ENCODE measurements at regions not wholly inside any gene's neighbourhood (a gene's known extent, or its start where the extent isn't known, plus 50 kb on each side); places are given as distances from the start of the nearest gene placed in this dataset.

DNA sequence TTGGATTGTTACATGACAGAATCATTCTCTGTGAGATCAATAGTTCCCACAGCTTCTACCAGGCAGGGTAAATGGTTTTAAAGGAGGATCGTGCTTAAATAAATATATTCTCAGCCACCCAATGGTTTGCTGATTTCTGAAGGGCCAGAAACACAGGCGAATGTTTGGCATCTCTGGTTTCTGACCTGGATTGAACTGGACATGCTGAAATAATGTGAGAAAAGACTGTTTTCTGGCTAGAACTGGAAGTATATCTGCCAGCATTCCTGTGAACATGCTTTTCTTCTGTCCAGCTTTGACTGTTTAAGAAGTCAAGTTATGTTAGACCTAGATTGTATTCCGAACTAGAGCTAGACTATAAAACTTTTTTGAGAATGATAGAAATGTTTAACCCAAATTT lies 77.1 kb upstream of the COL3A1 start:
- peak; percentile 41 for DNase-seq (ENCODE audit: low read depth, low spot score)
- no peak overlapping the region for H3K4me3 ChIP-seq (ENCODE audit: low read depth, low read length)
- in situ Hi-C loops (cut with HindIII; ENCODE audit: low sequenced_read_pairs), result no loop called here
- no peak for TF ChIP-seq CTCF (IDR thresholded peaks at IDR 0.05; ENCODE audit: low read depth, low read length)

- in situ Hi-C loops (cut with HindIII; ENCODE audit: low sequenced_read_pairs), result no loop called here
- H3K4me3 ChIP-seq (ENCODE audit: low read depth, low read length), result no peak overlapping the region
- DNase-seq (ENCODE audit: low read depth, low spot score), result no peak
- no peak for TF ChIP-seq CTCF (IDR thresholded peaks at IDR 0.05; ENCODE audit: low read depth, low read length)
Measured at GRCh38 chr2:188898261-188898660, 75.9 kb upstream of the COL3A1 start.

DNA sequence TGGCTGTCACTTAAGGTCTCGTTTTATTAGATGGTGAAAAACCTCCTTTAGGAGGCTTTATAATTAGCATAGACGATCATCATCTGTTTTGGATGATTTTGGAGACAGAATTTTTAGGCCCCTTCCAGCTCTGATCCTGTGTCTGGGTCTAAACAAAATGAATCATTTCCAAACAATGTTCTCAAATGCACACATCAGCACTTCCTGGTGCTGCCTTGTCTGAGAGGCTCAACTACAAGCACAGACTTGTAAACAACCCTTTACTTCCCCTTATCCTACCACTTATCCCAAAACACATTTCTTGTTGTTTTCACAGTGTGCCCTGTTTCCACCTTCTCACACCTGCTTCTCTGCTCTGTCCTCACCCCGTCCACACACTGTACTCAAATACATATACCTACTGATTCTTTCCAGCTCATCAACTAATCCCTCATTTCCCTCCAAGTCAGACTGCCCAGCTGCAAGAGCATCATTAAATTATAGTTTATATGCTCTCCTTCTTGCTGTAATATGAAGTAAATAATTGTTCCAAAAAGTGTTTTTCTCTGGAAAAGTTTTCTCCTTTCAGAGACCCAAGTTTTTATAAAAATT lies 71.2 kb upstream of the COL3A1 start:
- TF ChIP-seq CTCF (IDR thresholded peaks at IDR 0.05; ENCODE audit: low read depth, low read length), result no peak
- no peak overlapping the region for H3K4me3 ChIP-seq (ENCODE audit: low read depth, low read length)
- in situ Hi-C loops (cut with HindIII; ENCODE audit: low sequenced_read_pairs), result no loop called here
- DNase-seq (ENCODE audit: low read depth, low spot score), result peak; percentile 24

DNA sequence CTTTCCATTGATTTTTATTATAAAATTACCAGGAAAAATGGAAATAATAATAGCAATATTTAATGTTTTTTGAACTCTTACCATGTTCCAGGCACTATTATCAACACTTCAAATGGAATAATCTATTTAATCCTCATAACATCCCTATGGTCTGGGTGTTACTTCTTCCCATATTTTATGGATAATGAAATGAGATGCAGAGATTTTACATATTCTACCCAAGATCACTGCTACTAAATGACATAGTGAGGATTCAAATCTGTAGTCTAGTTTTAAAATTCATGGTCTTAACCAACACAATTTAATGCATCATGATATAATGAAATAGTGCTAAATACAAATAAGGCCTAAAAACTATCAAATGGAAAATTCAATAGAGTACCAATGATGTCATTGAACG lies 70.4 kb upstream of the COL3A1 start:
- no peak for DNase-seq (ENCODE audit: low read depth, low spot score)
- no peak for TF ChIP-seq CTCF (IDR thresholded peaks at IDR 0.05; ENCODE audit: low read depth, low read length)
- in situ Hi-C loops (cut with HindIII; ENCODE audit: low sequenced_read_pairs), result no loop called here
- no peak overlapping the region for H3K4me3 ChIP-seq (ENCODE audit: low read depth, low read length)

DNA sequence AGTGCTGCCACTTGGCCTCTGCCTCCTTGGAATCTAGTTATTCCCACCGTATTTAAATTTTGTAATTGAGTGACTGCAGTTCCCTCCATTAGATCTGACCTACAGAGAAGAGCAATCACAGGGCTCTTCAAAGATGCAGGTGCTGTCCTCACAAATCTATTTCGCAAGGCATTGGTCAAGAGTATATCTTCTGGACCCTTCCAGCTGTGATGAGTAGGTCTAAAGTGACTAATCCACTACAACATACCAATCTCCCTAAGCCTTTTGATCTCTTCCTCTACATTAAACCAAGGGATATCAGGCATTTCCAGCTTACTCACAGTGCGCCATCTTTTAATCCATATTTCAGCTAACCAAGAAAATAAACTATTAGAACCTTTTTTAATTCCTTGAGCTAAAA lies 65.1 kb upstream of the COL3A1 start:
- no peak for TF ChIP-seq CTCF (IDR thresholded peaks at IDR 0.05; ENCODE audit: low read depth, low read length)

GRCh38 chr2:188916736-188917135 lies 57.4 kb upstream of the COL3A1 start:
- no peak for TF ChIP-seq CTCF (IDR thresholded peaks at IDR 0.05; ENCODE audit: low read depth, low read length)
- no peak for DNase-seq (ENCODE audit: low read depth, low spot score)
- H3K4me3 ChIP-seq (ENCODE audit: low read depth, low read length), result no peak overlapping the region
- in situ Hi-C loops (cut with HindIII; ENCODE audit: low sequenced_read_pairs), result no loop called here

More for the DNA sequence above, 65.1 kb upstream of the COL3A1 start:
- no peak for DNase-seq (ENCODE audit: low read depth, low spot score)
- in situ Hi-C loops (cut with HindIII; ENCODE audit: low sequenced_read_pairs), result no loop called here
- no peak overlapping the region for H3K4me3 ChIP-seq (ENCODE audit: low read depth, low read length)

GRCh38 chr2:188917632-188918031 lies 56.5 kb upstream of the COL3A1 start:
- no peak for DNase-seq (ENCODE audit: low read depth, low spot score)
- in situ Hi-C loops (cut with HindIII; ENCODE audit: low sequenced_read_pairs), result no loop called here
- H3K4me3 ChIP-seq (ENCODE audit: low read depth, low read length), result no peak overlapping the region
- no peak for TF ChIP-seq CTCF (IDR thresholded peaks at IDR 0.05; ENCODE audit: low read depth, low read length)
